HEK293 (cell line): ENCODE measurements at regions not wholly inside any gene's neighbourhood (a gene's known extent, or its start where the extent isn't known, plus 50 kb on each side); places are given as distances from the start of the nearest gene placed in this dataset.

Source experiments
- CTCF ChIA-PET: fragments of 350-600 bp; formaldehyde crosslinking; extraction: SDS; loops from one replicate; lab custom pipeline; 2021; ENCODE audit warnings: antibody characterized with exemption; lab: Yijun Ruan, JAX
- POLR2A ChIA-PET: fragments of 300-600 bp; formaldehyde crosslinking; extraction: SDS; loops from one replicate; lab custom pipeline; 2020; ENCODE audit warnings: antibody characterized with exemption, inconsistent platforms; lab: Yijun Ruan, JAX
- H3K27ac ChIP-seq: fragments of 200-500 bp; sonication (Bioruptor generic); 2 replicates; pipeline ENCODE4 v1.5.1; 2014; ENCODE audit warnings: low read depth, low read length, control low read depth, inconsistent platforms; ENCODE audit errors: extremely low read depth
- H3K36me3 ChIP-seq, 2 experiments: fragments of 200-500 bp in 1 of 2; sonication (Bioruptor generic) in 1 of 2; 1 replicate in 1 of 2; 2 replicates in 1 of 2; pipeline ENCODE4 v1.5.1; 2014 to 2017; ENCODE audit warnings: inconsistent platforms in 2 of 2, low read length in 2 of 2; ENCODE audit not compliant: control insufficient read depth in 2 of 2, insufficient read depth in 1 of 2
- H3K4me1 ChIP-seq: fragments of 200-500 bp; sonication (Bioruptor generic); 2 replicates; pipeline ENCODE4 v1.5.1; 2014; ENCODE audit warnings: mild to moderate bottlenecking, low read length, inconsistent platforms; ENCODE audit not compliant: control insufficient read depth, insufficient read depth
- H3K4me3 ChIP-seq: 2 replicates; pipeline ENCODE4 v1.5.1; 2011; ENCODE audit warnings: low read depth, mild to moderate bottlenecking, control low read depth, low read length, moderate library complexity
- H3K9me3 ChIP-seq: fragments of 200-500 bp; sonication (Bioruptor generic); 2 replicates; pipeline ENCODE4 v1.5.1; 2014; ENCODE audit warnings: low read depth, low read length, inconsistent platforms; ENCODE audit not compliant: control insufficient read depth, insufficient read depth
- GLIS2 ChIP-seq: fragments of 450-650 bp; formaldehyde crosslinking; IDR thresholded peaks from 2 replicates; pipeline ENCODE4 v1.5.1; 2016; ENCODE audit warnings: missing biosample characterization, missing genetic modification characterization
- PRDM6 ChIP-seq: fragments of 450-650 bp; formaldehyde crosslinking; IDR thresholded peaks from 2 replicates; pipeline ENCODE4 v1.5.1; 2017; ENCODE audit warnings: missing biosample characterization, missing genetic modification characterization
- TSHZ1 ChIP-seq: fragments of 450-650 bp; formaldehyde crosslinking; IDR thresholded peaks from 2 replicates; pipeline ENCODE4 v1.5.1; 2016; ENCODE audit warnings: missing biosample characterization, missing genetic modification characterization, borderline replicate concordance
- YY1 ChIP-seq: fragments of 450-650 bp; formaldehyde crosslinking; IDR thresholded peaks from 2 replicates; pipeline ENCODE4 v1.5.1; 2018; ENCODE audit warnings: missing biosample characterization, missing genetic modification characterization
- ZBTB48 ChIP-seq: fragments of 450-650 bp; formaldehyde crosslinking; IDR thresholded peaks from 2 replicates; pipeline ENCODE4 v1.5.1; 2016; ENCODE audit warnings: missing biosample characterization, missing genetic modification characterization
- ZFP69B ChIP-seq: fragments of 450-650 bp; formaldehyde crosslinking; IDR thresholded peaks from 2 replicates; pipeline ENCODE4 v1.5.1; 2016; ENCODE audit warnings: missing biosample characterization, missing genetic modification characterization
- ZNF114 ChIP-seq: fragments of 450-650 bp; formaldehyde crosslinking; IDR thresholded peaks from 2 replicates; pipeline ENCODE4 v1.5.0; 2017; ENCODE audit warnings: missing biosample characterization, missing genetic modification characterization
- ZNF146 ChIP-seq: fragments of 450-650 bp; formaldehyde crosslinking; IDR thresholded peaks from 2 replicates; pipeline ENCODE4 v1.5.1; 2016; ENCODE audit warnings: missing biosample characterization, missing genetic modification characterization
- ZNF239 ChIP-seq: fragments of 450-650 bp; formaldehyde crosslinking; IDR thresholded peaks from 2 replicates; pipeline ENCODE4 v1.5.1; 2016; ENCODE audit warnings: missing biosample characterization, missing genetic modification characterization
- ZNF26 ChIP-seq: fragments of 450-650 bp; formaldehyde crosslinking; IDR thresholded peaks from 2 replicates; pipeline ENCODE4 v1.5.1; 2016; ENCODE audit warnings: missing biosample characterization, missing genetic modification characterization
- ZNF311 ChIP-seq: fragments of 450-650 bp; formaldehyde crosslinking; IDR thresholded peaks from 2 replicates; pipeline ENCODE4 v1.5.1; 2017; ENCODE audit warnings: missing biosample characterization, missing genetic modification characterization, borderline replicate concordance
- ZNF324 ChIP-seq: fragments of 450-650 bp; formaldehyde crosslinking; IDR thresholded peaks from 2 replicates; pipeline ENCODE4 v1.5.1; 2016; ENCODE audit warnings: missing biosample characterization, missing genetic modification characterization
- ZNF416 ChIP-seq: fragments of 450-650 bp; formaldehyde crosslinking; IDR thresholded peaks from 2 replicates; pipeline ENCODE4 v1.5.1; 2016; ENCODE audit warnings: missing biosample characterization, missing genetic modification characterization
- ZNF433 ChIP-seq: fragments of 450-650 bp; formaldehyde crosslinking; IDR thresholded peaks from 2 replicates; pipeline ENCODE4 v1.5.1; 2016; ENCODE audit warnings: missing biosample characterization, missing genetic modification characterization, low read depth
- ZNF48 ChIP-seq: fragments of 450-650 bp; formaldehyde crosslinking; IDR thresholded peaks from 2 replicates; pipeline ENCODE4 v1.5.1; 2016; ENCODE audit warnings: missing biosample characterization, missing genetic modification characterization
- ZNF488 ChIP-seq: fragments of 450-650 bp; formaldehyde crosslinking; IDR thresholded peaks from 2 replicates; pipeline ENCODE4 v1.5.1; 2016; ENCODE audit warnings: missing biosample characterization, missing genetic modification characterization
- ZNF660 ChIP-seq: fragments of 450-650 bp; IDR thresholded peaks from 2 replicates; pipeline ENCODE4 v1.5.1; 2018; ENCODE audit warnings: missing biosample characterization, mild to moderate bottlenecking, missing genetic modification characterization
- TF ChIP-seq, protein P1 (sequence below): fragments of 450-650 bp; formaldehyde crosslinking; IDR thresholded peaks from 2 replicates; pipeline ENCODE4 v1.5.1; 2016; ENCODE audit warnings: missing biosample characterization, missing genetic modification characterization

DNA sequence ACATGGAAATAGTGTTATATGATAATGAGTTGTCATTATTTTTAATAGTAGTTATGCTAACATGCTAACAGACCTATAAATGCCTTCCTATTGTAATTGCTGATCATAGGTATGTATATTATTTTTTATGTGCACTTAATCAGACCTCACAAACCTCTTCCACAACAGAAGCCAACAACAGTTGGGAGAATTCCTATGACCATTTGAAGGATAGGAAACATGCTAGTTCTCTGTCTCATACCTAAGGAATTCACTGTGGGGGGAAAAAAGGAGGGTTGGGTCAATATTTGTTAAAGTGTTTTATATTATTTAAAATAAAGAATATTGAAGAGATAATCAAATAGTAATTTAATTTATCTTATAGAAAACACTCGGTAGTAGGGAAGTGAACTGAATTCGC, 990.9 kb downstream of the EPHA7 start:
- H3K4me1 ChIP-seq = no peaks in the 10 kb centered on the region
- no peaks in the 10 kb centered on the region for H3K9me3 ChIP-seq
- TF ChIP-seq ZNF146 (tag by site-specific recombination) (no peak), ZBTB48 (tag by site-specific recombination) (no peak), ZNF26 (tag by site-specific recombination) (no peak), ZNF416 (tag by site-specific recombination) (no peak), ZNF324 (tag by site-specific recombination) (no peak), ZNF488 (no peak), ZNF114 (tag by site-specific recombination) (no peak), PRDM6 (no peak), ZNF311 (tag by site-specific recombination) (no peak), ZFP69B (tag by site-specific recombination) (no peak), ZNF433 (tag by site-specific recombination) (no peak), ZNF239 (tag by site-specific recombination) (no peak), YY1 (no peak), GLIS2 (tag by site-specific recombination) (no peak), ZNF660 (tag by site-specific recombination) (no peak), TSHZ1 (tag by site-specific recombination) (no peak)
- TF ChIP-seq, protein P1, sequence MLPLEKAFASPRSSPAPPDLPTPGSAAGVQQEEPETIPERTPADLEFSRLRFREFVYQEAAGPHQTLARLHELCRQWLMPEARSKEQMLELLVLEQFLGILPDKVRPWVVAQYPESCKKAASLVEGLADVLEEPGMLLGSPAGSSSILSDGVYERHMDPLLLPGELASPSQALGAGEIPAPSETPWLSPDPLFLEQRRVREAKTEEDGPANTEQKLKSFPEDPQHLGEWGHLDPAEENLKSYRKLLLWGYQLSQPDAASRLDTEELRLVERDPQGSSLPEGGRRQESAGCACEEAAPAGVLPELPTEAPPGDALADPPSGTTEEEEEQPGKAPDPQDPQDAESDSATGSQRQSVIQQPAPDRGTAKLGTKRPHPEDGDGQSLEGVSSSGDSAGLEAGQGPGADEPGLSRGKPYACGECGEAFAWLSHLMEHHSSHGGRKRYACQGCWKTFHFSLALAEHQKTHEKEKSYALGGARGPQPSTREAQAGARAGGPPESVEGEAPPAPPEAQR (tag by site-specific recombination) = no peak
- no peak overlapping the region for H3K4me3 ChIP-seq
- POLR2A ChIA-PET = no interaction called here
- no peaks in the 10 kb centered on the region for H3K36me3 ChIP-seq
- CTCF ChIA-PET = no interaction called here
- no peak overlapping the region for H3K27ac ChIP-seq

GRCh38 chr6:92427453-92427852, 991.9 kb downstream of the EPHA7 start:
- no peak for TF ChIP-seq ZNF48 (tag by site-specific recombination)
- ChIA-PET POLR2A (no interaction called here), CTCF (interaction anchor here (0.6 kb wide), 2 partner anchors 9 to 472 kb away, joined by 3 read pairs; no protein-coding TSS in a partner anchor)

More at GRCh38 chr6:92427453-92427852, 991.9 kb downstream of the EPHA7 start:
- no peaks in the 10 kb centered on the region for H3K9me3 ChIP-seq
- H3K36me3 ChIP-seq = no peaks in the 10 kb centered on the region
- H3K4me3 ChIP-seq = no peak overlapping the region
- no peaks in the 10 kb centered on the region for H3K4me1 ChIP-seq
- no peak overlapping the region for H3K27ac ChIP-seq
